DOHH2 (cell line): ENCODE measurements at regions not wholly inside any gene's neighbourhood (a gene's known extent, or its start where the extent isn't known, plus 50 kb on each side); places are given as distances from the start of the nearest gene placed in this dataset.
A peak's percentile ranks its signal among the peaks of the same experiment; 100 is the strongest.

Experiments used
- H3F3A ChIP-seq: fragments of 200-600 bp; sonication (generic), shearing (Covaris generic); 2 replicates; pipeline ENCODE4 v1.6.0; 2016; ENCODE audit warnings: antibody characterized with exemption, mild to moderate bottlenecking; ENCODE audit not compliant: control insufficient read depth, insufficient read depth
- H3K27ac ChIP-seq: fragments of 200-600 bp; sonication (generic); 2 replicates; pipeline ENCODE4 v1.5.1; 2014; ENCODE audit warnings: low read depth, mild to moderate bottlenecking, low read length, moderate library complexity
- H3K27me3 ChIP-seq: fragments of 200-600 bp; sonication (generic); 2 replicates; pipeline ENCODE4 v1.6.1; 2014; ENCODE audit warnings: mild to moderate bottlenecking, low read length, mixed read lengths; ENCODE audit not compliant: control insufficient read depth
- H3K36me3 ChIP-seq: fragments of 200-600 bp; sonication (generic); 2 replicates; pipeline ENCODE4 v1.6.1; 2014; ENCODE audit warnings: mild to moderate bottlenecking, low read length, moderate library complexity, mixed read lengths; ENCODE audit not compliant: control insufficient read depth
- H3K4me1 ChIP-seq: fragments of 200-600 bp; sonication (generic); 2 replicates; pipeline ENCODE4 v1.6.1; 2014; ENCODE audit warnings: mild to moderate bottlenecking, low read length, mixed read lengths; ENCODE audit not compliant: control insufficient read depth
- H3K4me2 ChIP-seq: fragments of 200-600 bp; sonication (generic); 2 replicates; pipeline ENCODE4 v1.6.0; 2014; ENCODE audit warnings: mild to moderate bottlenecking, low read length, moderate library complexity
- H3K4me3 ChIP-seq: fragments of 200-600 bp; sonication (generic); 2 replicates; pipeline ENCODE4 v1.5.1; 2014; ENCODE audit warnings: mild to moderate bottlenecking, low read length, mixed read lengths
- H3K79me2 ChIP-seq: fragments of 200-600 bp; sonication (generic); 2 replicates; pipeline ENCODE4 v1.6.1; 2014; ENCODE audit warnings: mild to moderate bottlenecking, low read length, mixed read lengths; ENCODE audit not compliant: control insufficient read depth
- H3K9me2 ChIP-seq: fragments of 200-600 bp; sonication (generic); replicated peaks from 2 replicates; pipeline ENCODE4 v1.6.1; 2014; ENCODE audit warnings: mild to moderate bottlenecking, low read length, mixed read lengths; ENCODE audit not compliant: control insufficient read depth
- H3K9me3 ChIP-seq: fragments of 200-600 bp; sonication (generic); 2 replicates; pipeline ENCODE4 v1.6.1; 2014; ENCODE audit warnings: antibody characterized with exemption, low read length, mixed read lengths; ENCODE audit not compliant: control insufficient read depth, insufficient read depth
- H4K20me1 ChIP-seq: fragments of 200-600 bp; sonication (generic); 2 replicates; pipeline ENCODE4 v1.6.0; 2014; ENCODE audit warnings: low read depth, mild to moderate bottlenecking, antibody characterized with exemption, low read length, moderate library complexity; ENCODE audit not compliant: control insufficient read depth, insufficient read depth
- EZH2phosphoT487 ChIP-seq: fragments of 200-600 bp; sonication (generic); IDR thresholded peaks from 2 replicates; pipeline ENCODE4 v1.6.1; 2017; ENCODE audit warnings: borderline replicate concordance, mild to moderate bottlenecking, antibody characterized with exemption, low read length, moderate library complexity, mixed read lengths
- TF ChIP-seq, protein P1 (sequence below): fragments of 200-600 bp; sonication (generic); IDR thresholded peaks from one replicate; pipeline ENCODE4 v1.5.1; 2014; ENCODE audit warnings: antibody characterized with exemption, mild to moderate bottlenecking, low read depth, low read length; ENCODE audit not compliant: poor library complexity, severe bottlenecking

- TF ChIP-seq, protein P1, sequence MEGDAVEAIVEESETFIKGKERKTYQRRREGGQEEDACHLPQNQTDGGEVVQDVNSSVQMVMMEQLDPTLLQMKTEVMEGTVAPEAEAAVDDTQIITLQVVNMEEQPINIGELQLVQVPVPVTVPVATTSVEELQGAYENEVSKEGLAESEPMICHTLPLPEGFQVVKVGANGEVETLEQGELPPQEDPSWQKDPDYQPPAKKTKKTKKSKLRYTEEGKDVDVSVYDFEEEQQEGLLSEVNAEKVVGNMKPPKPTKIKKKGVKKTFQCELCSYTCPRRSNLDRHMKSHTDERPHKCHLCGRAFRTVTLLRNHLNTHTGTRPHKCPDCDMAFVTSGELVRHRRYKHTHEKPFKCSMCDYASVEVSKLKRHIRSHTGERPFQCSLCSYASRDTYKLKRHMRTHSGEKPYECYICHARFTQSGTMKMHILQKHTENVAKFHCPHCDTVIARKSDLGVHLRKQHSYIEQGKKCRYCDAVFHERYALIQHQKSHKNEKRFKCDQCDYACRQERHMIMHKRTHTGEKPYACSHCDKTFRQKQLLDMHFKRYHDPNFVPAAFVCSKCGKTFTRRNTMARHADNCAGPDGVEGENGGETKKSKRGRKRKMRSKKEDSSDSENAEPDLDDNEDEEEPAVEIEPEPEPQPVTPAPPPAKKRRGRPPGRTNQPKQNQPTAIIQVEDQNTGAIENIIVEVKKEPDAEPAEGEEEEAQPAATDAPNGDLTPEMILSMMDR: no peak
- no peak for TF ChIP-seq EZH2phosphoT487
- Histone ChIP-seq H3K27me3 (peaks cover 6% of the 10 kb centered on the region; the same call in 1 of the 2 replicates), H3K79me2 (no peaks in the 10 kb centered on the region), H3K4me2 (no peak overlapping the region), H3F3A (no peaks in the 10 kb centered on the region), H3K36me3 (no peaks in the 10 kb centered on the region), H3K4me3 (no peak overlapping the region), H4K20me1 (no peaks in the 10 kb centered on the region), H3K27ac (no peak overlapping the region), H3K9me3 (no peaks in the 10 kb centered on the region), H3K9me2 (no peaks in the 10 kb centered on the region), H3K4me1 (no peaks in the 10 kb centered on the region)
Observed at GRCh38 chr16:48098472-48098871, 57.3 kb downstream of the ABCC12 start.

DNA sequence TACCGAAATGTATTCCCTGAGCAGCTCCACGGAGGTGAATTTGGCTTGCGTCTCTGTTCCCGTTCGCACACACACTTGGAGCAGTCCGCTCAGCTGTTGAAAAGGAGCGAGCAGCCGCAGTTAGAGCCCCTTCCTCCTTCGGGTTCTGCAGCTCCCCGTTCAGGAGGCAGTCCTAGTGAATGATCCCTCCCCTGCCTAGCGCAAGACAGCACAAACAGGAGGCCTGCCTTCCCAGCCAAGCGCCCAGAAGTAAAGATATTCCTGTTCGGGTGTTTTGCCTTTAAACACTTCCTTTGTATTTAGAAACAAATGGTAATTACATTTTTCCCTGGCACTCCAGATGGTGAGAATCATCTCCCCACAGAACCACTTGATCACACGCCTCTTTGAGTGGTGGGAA is 64.7 kb downstream of the ABCC12 start:
- H3K4me1 ChIP-seq: peaks cover 23% of the 10 kb centered on the region
- H3K9me2 ChIP-seq: no peaks in the 10 kb centered on the region
- H3K79me2 ChIP-seq: no peaks in the 10 kb centered on the region
- no peaks in the 10 kb centered on the region for H4K20me1 ChIP-seq
- H3K4me2 ChIP-seq: no peak overlapping the region
- TF ChIP-seq EZH2phosphoT487: no peak
- TF ChIP-seq, protein P1: no peak
- no peaks in the 10 kb centered on the region for H3K36me3 ChIP-seq
- no peak overlapping the region for H3K4me3 ChIP-seq
- no peaks in the 10 kb centered on the region for H3K27me3 ChIP-seq
- no peak overlapping the region for H3K27ac ChIP-seq
- no peaks in the 10 kb centered on the region for H3K9me3 ChIP-seq
- H3F3A ChIP-seq: no peaks in the 10 kb centered on the region

GRCh38 chr16:48089053-48089792 is 66.6 kb downstream of the ABCC12 start:
- H3K4me2 ChIP-seq: peak overlapping the region; percentile 44
- H3K27me3 ChIP-seq: no peaks in the 10 kb centered on the region

More at GRCh38 chr16:48089053-48089792, 66.6 kb downstream of the ABCC12 start:
- H3K9me2 ChIP-seq: no peaks in the 10 kb centered on the region
- H3K27ac ChIP-seq: peak overlapping the region; percentile 2; the same call in 1 of the 2 replicates
- no peaks in the 10 kb centered on the region for H3K79me2 ChIP-seq
- no peaks in the 10 kb centered on the region for H3K9me3 ChIP-seq
- no peaks in the 10 kb centered on the region for H4K20me1 ChIP-seq
- TF ChIP-seq EZH2phosphoT487: no peak
- TF ChIP-seq, protein P1: no peak
- peaks cover 23% of the 10 kb centered on the region for H3K4me1 ChIP-seq
- no peaks in the 10 kb centered on the region for H3K36me3 ChIP-seq
- H3K4me3 ChIP-seq: peak overlapping the region; percentile 16
- no peaks in the 10 kb centered on the region for H3F3A ChIP-seq
